ENCODE measurements at regions not wholly inside any gene's neighbourhood (a gene's known extent, or its start where the extent isn't known, plus 50 kb on each side); places are given as distances from the start of the nearest gene placed in this dataset.

- TF ChIP-seq POLR2A (IDR thresholded peaks at IDR 0.05) (no peak), CTCF (IDR thresholded peaks at IDR 0.05) (no peak)
Measured at GRCh38 chr1:201737352-201738060, 91.5 kb upstream of the IPO9 start.

Measured in thyroid gland (tissue), 4 donors.